ENCODE measurements at regions not wholly inside any gene's neighbourhood (a gene's known extent, or its start where the extent isn't known, plus 50 kb on each side); places are given as distances from the start of the nearest gene placed in this dataset.

- Histone ChIP-seq H3K4me1 (ENCODE audit: control insufficient read depth, insufficient read depth, low read length, poor library complexity, severe bottlenecking) (no peaks in the 10 kb centered on the region), H3K9me3 (ENCODE audit: control insufficient read depth, low read length) (no peaks in the 10 kb centered on the region), H3K4me3 (ENCODE audit: insufficient read depth, low read depth, low read length, poor library complexity, severe bottlenecking) (no peak overlapping the region), H3K27me3 (replicated peaks; ENCODE audit: control insufficient read depth, insufficient read depth, low read length, poor library complexity, severe bottlenecking) (no peaks in the 10 kb centered on the region), H3K27ac (ENCODE audit: insufficient read depth, low read length, poor library complexity, severe bottlenecking) (no peak overlapping the region), H3K36me3 (ENCODE audit: control insufficient read depth, insufficient read depth, low read length) (no peaks in the 10 kb centered on the region)
- DNase-seq: no peak
These were observed 254.9 kb downstream of the BTG1 start for GRCh38 chr12:91890742-91891141.

GRCh38 chr12:91889910-91890309, 255.7 kb downstream of the BTG1 start:
- H3K4me1 ChIP-seq (ENCODE audit: control insufficient read depth, insufficient read depth, low read length, poor library complexity, severe bottlenecking): no peaks in the 10 kb centered on the region
- no peak for DNase-seq
- H3K27me3 ChIP-seq (replicated peaks; ENCODE audit: control insufficient read depth, insufficient read depth, low read length, poor library complexity, severe bottlenecking): no peaks in the 10 kb centered on the region
- H3K27ac ChIP-seq (ENCODE audit: insufficient read depth, low read length, poor library complexity, severe bottlenecking): no peak overlapping the region
- H3K4me3 ChIP-seq (ENCODE audit: insufficient read depth, low read depth, low read length, poor library complexity, severe bottlenecking): no peak overlapping the region
- H3K9me3 ChIP-seq (ENCODE audit: control insufficient read depth, low read length): no peaks in the 10 kb centered on the region
- H3K36me3 ChIP-seq (ENCODE audit: control insufficient read depth, insufficient read depth, low read length): no peaks in the 10 kb centered on the region

- H3K27me3 ChIP-seq (replicated peaks; ENCODE audit: control insufficient read depth, insufficient read depth, low read length, poor library complexity, severe bottlenecking): no peaks in the 10 kb centered on the region
- no peaks in the 10 kb centered on the region for H3K4me1 ChIP-seq (ENCODE audit: control insufficient read depth, insufficient read depth, low read length, poor library complexity, severe bottlenecking)
- no peak overlapping the region for H3K27ac ChIP-seq (ENCODE audit: insufficient read depth, low read length, poor library complexity, severe bottlenecking)
- no peaks in the 10 kb centered on the region for H3K9me3 ChIP-seq (ENCODE audit: control insufficient read depth, low read length)
- DNase-seq: no peak
- no peaks in the 10 kb centered on the region for H3K36me3 ChIP-seq (ENCODE audit: control insufficient read depth, insufficient read depth, low read length)
- no peak overlapping the region for H3K4me3 ChIP-seq (ENCODE audit: insufficient read depth, low read depth, low read length, poor library complexity, severe bottlenecking)
These were observed 256.6 kb downstream of the BTG1 start for GRCh38 chr12:91889059-91889458.

- Histone ChIP-seq H3K27ac (ENCODE audit: insufficient read depth, low read length, poor library complexity, severe bottlenecking) (no peak overlapping the region), H3K27me3 (replicated peaks; ENCODE audit: control insufficient read depth, insufficient read depth, low read length, poor library complexity, severe bottlenecking) (no peaks in the 10 kb centered on the region), H3K4me1 (ENCODE audit: control insufficient read depth, insufficient read depth, low read length, poor library complexity, severe bottlenecking) (no peaks in the 10 kb centered on the region), H3K36me3 (ENCODE audit: control insufficient read depth, insufficient read depth, low read length) (no peaks in the 10 kb centered on the region), H3K9me3 (ENCODE audit: control insufficient read depth, low read length) (no peaks in the 10 kb centered on the region), H3K4me3 (ENCODE audit: insufficient read depth, low read depth, low read length, poor library complexity, severe bottlenecking) (no peak overlapping the region)
- DNase-seq: no peak
These were observed 257.7 kb downstream of the BTG1 start for GRCh38 chr12:91887957-91888356.

GRCh38 chr12:91885851-91886731, 259.6 kb downstream of the BTG1 start:
- H3K9me3 ChIP-seq (ENCODE audit: control insufficient read depth, low read length): no peaks in the 10 kb centered on the region
- DNase-seq: no peak
- no peaks in the 10 kb centered on the region for H3K36me3 ChIP-seq (ENCODE audit: control insufficient read depth, insufficient read depth, low read length)
- no peak overlapping the region for H3K27ac ChIP-seq (ENCODE audit: insufficient read depth, low read length, poor library complexity, severe bottlenecking)
- no peak overlapping the region for H3K4me3 ChIP-seq (ENCODE audit: insufficient read depth, low read depth, low read length, poor library complexity, severe bottlenecking)
- no peaks in the 10 kb centered on the region for H3K27me3 ChIP-seq (replicated peaks; ENCODE audit: control insufficient read depth, insufficient read depth, low read length, poor library complexity, severe bottlenecking)
- H3K4me1 ChIP-seq (ENCODE audit: control insufficient read depth, insufficient read depth, low read length, poor library complexity, severe bottlenecking): no peaks in the 10 kb centered on the region

GRCh38 chr12:91884230-91884629, 261.4 kb downstream of the BTG1 start:
- no peaks in the 10 kb centered on the region for H3K36me3 ChIP-seq (ENCODE audit: control insufficient read depth, insufficient read depth, low read length)
- peaks cover 13% of the 10 kb centered on the region for H3K4me1 ChIP-seq (ENCODE audit: control insufficient read depth, insufficient read depth, low read length, poor library complexity, severe bottlenecking)
- no peak overlapping the region for H3K4me3 ChIP-seq (ENCODE audit: insufficient read depth, low read depth, low read length, poor library complexity, severe bottlenecking)
- DNase-seq: no peak
- no peaks in the 10 kb centered on the region for H3K9me3 ChIP-seq (ENCODE audit: control insufficient read depth, low read length)
- no peak overlapping the region for H3K27ac ChIP-seq (ENCODE audit: insufficient read depth, low read length, poor library complexity, severe bottlenecking)
- H3K27me3 ChIP-seq (replicated peaks; ENCODE audit: control insufficient read depth, insufficient read depth, low read length, poor library complexity, severe bottlenecking): no peaks in the 10 kb centered on the region

- no peaks in the 10 kb centered on the region for H3K27me3 ChIP-seq (replicated peaks; ENCODE audit: control insufficient read depth, insufficient read depth, low read length, poor library complexity, severe bottlenecking)
- peaks cover 17% of the 10 kb centered on the region for H3K4me1 ChIP-seq (ENCODE audit: control insufficient read depth, insufficient read depth, low read length, poor library complexity, severe bottlenecking)
- H3K36me3 ChIP-seq (ENCODE audit: control insufficient read depth, insufficient read depth, low read length): no peaks in the 10 kb centered on the region
- H3K27ac ChIP-seq (ENCODE audit: insufficient read depth, low read length, poor library complexity, severe bottlenecking): no peak overlapping the region
- no peak for DNase-seq
- H3K4me3 ChIP-seq (ENCODE audit: insufficient read depth, low read depth, low read length, poor library complexity, severe bottlenecking): no peak overlapping the region
- H3K9me3 ChIP-seq (ENCODE audit: control insufficient read depth, low read length): no peaks in the 10 kb centered on the region
These were observed 261.8 kb downstream of the BTG1 start for GRCh38 chr12:91883811-91884210.

GRCh38 chr12:91882910-91883309, 262.7 kb downstream of the BTG1 start:
- Histone ChIP-seq H3K9me3 (ENCODE audit: control insufficient read depth, low read length) (no peaks in the 10 kb centered on the region), H3K36me3 (ENCODE audit: control insufficient read depth, insufficient read depth, low read length) (no peaks in the 10 kb centered on the region), H3K4me1 (ENCODE audit: control insufficient read depth, insufficient read depth, low read length, poor library complexity, severe bottlenecking) (peaks cover 22% of the 10 kb centered on the region), H3K27ac (ENCODE audit: insufficient read depth, low read length, poor library complexity, severe bottlenecking) (no peak overlapping the region), H3K27me3 (replicated peaks; ENCODE audit: control insufficient read depth, insufficient read depth, low read length, poor library complexity, severe bottlenecking) (no peaks in the 10 kb centered on the region), H3K4me3 (ENCODE audit: insufficient read depth, low read depth, low read length, poor library complexity, severe bottlenecking) (no peak overlapping the region)
- DNase-seq: no peak

- Histone ChIP-seq H3K27ac (ENCODE audit: insufficient read depth, low read length, poor library complexity, severe bottlenecking) (no peak overlapping the region), H3K36me3 (ENCODE audit: control insufficient read depth, insufficient read depth, low read length) (no peaks in the 10 kb centered on the region), H3K4me1 (ENCODE audit: control insufficient read depth, insufficient read depth, low read length, poor library complexity, severe bottlenecking) (peaks cover 38% of the 10 kb centered on the region), H3K4me3 (ENCODE audit: insufficient read depth, low read depth, low read length, poor library complexity, severe bottlenecking) (no peak overlapping the region), H3K27me3 (replicated peaks; ENCODE audit: control insufficient read depth, insufficient read depth, low read length, poor library complexity, severe bottlenecking) (no peaks in the 10 kb centered on the region), H3K9me3 (ENCODE audit: control insufficient read depth, low read length) (no peaks in the 10 kb centered on the region)
- DNase-seq: no peak
These were observed 265.1 kb downstream of the BTG1 start for GRCh38 chr12:91880528-91880927.

GRCh38 chr12:91877456-91878235, 268.0 kb downstream of the BTG1 start:
- H3K36me3 ChIP-seq (ENCODE audit: control insufficient read depth, insufficient read depth, low read length): no peaks in the 10 kb centered on the region
- DNase-seq: peak; percentile 43 to 63 (median 62)
- H3K4me3 ChIP-seq (ENCODE audit: insufficient read depth, low read depth, low read length, poor library complexity, severe bottlenecking): no peak overlapping the region
- H3K27me3 ChIP-seq (replicated peaks; ENCODE audit: control insufficient read depth, insufficient read depth, low read length, poor library complexity, severe bottlenecking): no peaks in the 10 kb centered on the region
- no peaks in the 10 kb centered on the region for H3K9me3 ChIP-seq (ENCODE audit: control insufficient read depth, low read length)
- peaks cover 38% of the 10 kb centered on the region for H3K4me1 ChIP-seq (ENCODE audit: control insufficient read depth, insufficient read depth, low read length, poor library complexity, severe bottlenecking)
- peak overlapping the region; percentile 97 for H3K27ac ChIP-seq (ENCODE audit: insufficient read depth, low read length, poor library complexity, severe bottlenecking)
